ENCODE measurements at regions not wholly inside any gene's neighbourhood (a gene's known extent, or its start where the extent isn't known, plus 50 kb on each side); places are given as distances from the start of the nearest gene placed in this dataset.

DNA sequence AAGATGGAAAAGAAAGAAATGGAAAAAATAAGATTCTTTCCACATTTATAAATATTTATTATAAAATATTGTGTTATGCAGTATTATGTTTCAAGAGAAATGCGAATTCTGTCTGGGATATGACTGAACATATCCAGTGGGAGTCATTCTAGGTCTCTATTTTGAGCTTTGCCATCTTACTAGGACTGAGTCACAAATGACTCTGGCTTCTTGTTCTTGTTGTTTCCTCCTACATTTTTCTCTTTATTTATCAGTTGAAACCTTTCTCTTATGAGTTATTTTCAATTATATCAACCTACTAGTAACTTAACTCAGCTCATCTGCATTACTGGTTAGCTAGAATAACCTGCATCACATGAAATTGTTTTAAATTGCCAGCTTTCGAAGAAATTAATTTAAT is 1247.3 kb downstream of the SLITRK1 start:
- no peak for TF ChIP-seq POLR2A (IDR thresholded peaks at IDR 0.05)
- TF ChIP-seq, protein P1, sequence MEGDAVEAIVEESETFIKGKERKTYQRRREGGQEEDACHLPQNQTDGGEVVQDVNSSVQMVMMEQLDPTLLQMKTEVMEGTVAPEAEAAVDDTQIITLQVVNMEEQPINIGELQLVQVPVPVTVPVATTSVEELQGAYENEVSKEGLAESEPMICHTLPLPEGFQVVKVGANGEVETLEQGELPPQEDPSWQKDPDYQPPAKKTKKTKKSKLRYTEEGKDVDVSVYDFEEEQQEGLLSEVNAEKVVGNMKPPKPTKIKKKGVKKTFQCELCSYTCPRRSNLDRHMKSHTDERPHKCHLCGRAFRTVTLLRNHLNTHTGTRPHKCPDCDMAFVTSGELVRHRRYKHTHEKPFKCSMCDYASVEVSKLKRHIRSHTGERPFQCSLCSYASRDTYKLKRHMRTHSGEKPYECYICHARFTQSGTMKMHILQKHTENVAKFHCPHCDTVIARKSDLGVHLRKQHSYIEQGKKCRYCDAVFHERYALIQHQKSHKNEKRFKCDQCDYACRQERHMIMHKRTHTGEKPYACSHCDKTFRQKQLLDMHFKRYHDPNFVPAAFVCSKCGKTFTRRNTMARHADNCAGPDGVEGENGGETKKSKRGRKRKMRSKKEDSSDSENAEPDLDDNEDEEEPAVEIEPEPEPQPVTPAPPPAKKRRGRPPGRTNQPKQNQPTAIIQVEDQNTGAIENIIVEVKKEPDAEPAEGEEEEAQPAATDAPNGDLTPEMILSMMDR (IDR thresholded peaks at IDR 0.05), result no peak
